OCI-LY1 (cell line): ENCODE measurements at regions not wholly inside any gene's neighbourhood (a gene's known extent, or its start where the extent isn't known, plus 50 kb on each side); places are given as distances from the start of the nearest gene placed in this dataset.

Experiments used
- H2AFZ ChIP-seq: fragments of 200-600 bp; sonication (generic), shearing (Covaris generic); 2 replicates; pipeline ENCODE4 v1.6.0; 2014; ENCODE audit warnings: antibody characterized with exemption, mild to moderate bottlenecking, low read length
- H3F3A ChIP-seq: fragments of 200-600 bp; sonication (generic), shearing (Covaris generic); 2 replicates; pipeline ENCODE4 v1.6.0; 2014; ENCODE audit warnings: mild to moderate bottlenecking, antibody characterized with exemption, low read length, moderate library complexity; ENCODE audit not compliant: insufficient read depth
- H3K27ac ChIP-seq: fragments of 200-600 bp; sonication (generic); 2 replicates; pipeline ENCODE4 v1.5.1; 2014; ENCODE audit warnings: low read length, mixed run types, mild to moderate bottlenecking, low read depth; ENCODE audit not compliant: poor library complexity, severe bottlenecking
- H3K27me3 ChIP-seq: fragments of 200-600 bp; sonication (generic); 2 replicates; pipeline ENCODE4 v1.6.0; 2014; ENCODE audit warnings: antibody characterized with exemption, mild to moderate bottlenecking, low read length, moderate library complexity; ENCODE audit not compliant: insufficient read depth
- H3K36me3 ChIP-seq: fragments of 200-600 bp; sonication (generic); 2 replicates; pipeline ENCODE4 v1.6.1; 2014; ENCODE audit warnings: mild to moderate bottlenecking, antibody characterized with exemption, low read length, moderate library complexity, mixed read lengths; ENCODE audit not compliant: insufficient read depth
- H3K4me1 ChIP-seq: fragments of 200-600 bp; sonication (generic); 2 replicates; pipeline ENCODE4 v1.5.1; 2014; ENCODE audit warnings: mild to moderate bottlenecking, low read length, moderate library complexity; ENCODE audit not compliant: insufficient read depth, severe bottlenecking
- H3K4me2 ChIP-seq: fragments of 200-600 bp; sonication (generic), shearing (Covaris generic); 2 replicates; pipeline ENCODE4 v1.6.1; 2014; ENCODE audit warnings: low read length
- H3K4me3 ChIP-seq: fragments of 200-600 bp; sonication (generic); 2 replicates; pipeline ENCODE4 v1.5.1; 2014; ENCODE audit warnings: low read length, low read depth, mild to moderate bottlenecking, mixed read lengths; ENCODE audit not compliant: poor library complexity, severe bottlenecking
- H3K79me2 ChIP-seq: fragments of 200-600 bp; shearing (Covaris generic); 2 replicates; pipeline ENCODE4 v1.6.1; 2016; ENCODE audit warnings: mixed run types, low read length, mixed read lengths; ENCODE audit not compliant: insufficient read depth
- H3K9ac ChIP-seq: fragments of 200-600 bp; sonication (generic), shearing (Covaris generic); 2 replicates; pipeline ENCODE4 v1.6.1; 2014; ENCODE audit warnings: mild to moderate bottlenecking, low read length, mixed read lengths
- H3K9me2 ChIP-seq: fragments of 200-600 bp; sonication (generic), shearing (Covaris generic); 2 replicates; pipeline ENCODE4 v1.6.1; 2014; ENCODE audit warnings: low read depth, mild to moderate bottlenecking, low read length, mixed read lengths
- H3K9me3 ChIP-seq: fragments of 200-600 bp; shearing (Covaris generic); 2 replicates; pipeline ENCODE4 v1.6.1; 2014; ENCODE audit warnings: low read length, mixed read lengths
- H4K20me1 ChIP-seq: fragments of 200-600 bp; sonication (generic), shearing (Covaris generic); 2 replicates; pipeline ENCODE4 v1.6.0; 2016; ENCODE audit warnings: mild to moderate bottlenecking, low read length; ENCODE audit not compliant: insufficient read depth
- EZH2 ChIP-seq: fragments of 200-600 bp; sonication (generic), shearing (Covaris generic); IDR thresholded peaks from 2 replicates; pipeline ENCODE4 v1.8.0; 2017; ENCODE audit warnings: borderline replicate concordance, mixed run types, mild to moderate bottlenecking, antibody characterized with exemption, low read length, moderate library complexity, mixed read lengths
- TF ChIP-seq, protein P1 (sequence below): fragments of 200-600 bp; sonication (generic), shearing (Covaris generic); IDR thresholded peaks from 2 replicates; pipeline ENCODE4 v1.5.1; 2017; ENCODE audit warnings: mild to moderate bottlenecking, antibody characterized with exemption, low read length, moderate library complexity, mixed read lengths

DNA sequence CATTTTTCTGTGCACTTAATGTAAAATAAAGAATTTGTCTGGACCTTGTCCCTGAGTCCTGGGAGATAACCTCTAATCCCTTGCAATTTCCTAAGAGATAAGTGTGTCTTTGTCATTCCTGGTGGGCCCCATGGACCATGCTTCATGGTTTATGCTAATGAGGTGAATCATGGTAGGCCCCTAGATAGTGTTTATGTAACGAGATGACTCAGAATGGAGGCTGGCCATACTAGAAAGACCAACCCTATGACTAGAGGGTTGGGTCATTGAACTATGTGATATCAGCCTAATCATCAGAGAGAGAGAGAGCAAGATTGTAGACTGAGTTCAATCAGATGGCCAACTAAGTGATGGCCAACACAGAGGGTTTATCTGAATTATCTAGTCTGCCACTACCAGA is 64.2 kb upstream of the NHSL2 start:
- no peaks in the 10 kb centered on the region for H3K79me2 ChIP-seq

DNA sequence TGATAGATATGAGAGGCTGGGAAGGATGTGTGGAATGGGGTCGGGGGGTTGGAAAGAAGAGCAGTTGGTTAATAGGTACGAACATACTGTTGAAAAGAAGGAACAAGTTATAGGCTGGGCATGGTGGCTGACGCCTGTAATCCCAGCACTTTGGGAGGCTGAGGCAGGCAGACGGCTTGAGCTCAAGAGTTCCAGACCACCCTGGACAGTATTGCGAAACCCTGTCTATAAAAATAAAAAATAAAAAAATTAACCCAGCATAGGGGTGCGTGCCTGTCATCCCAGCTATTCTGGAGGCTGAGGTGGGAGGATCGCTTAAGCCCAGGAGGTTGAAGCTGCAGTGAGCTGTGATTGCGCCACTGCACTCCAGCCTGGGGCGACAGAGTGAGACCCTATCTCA is 58.5 kb upstream of the NHSL2 start:
- H3K36me3 ChIP-seq: no peaks in the 10 kb centered on the region
- H3K9me3 ChIP-seq: no peaks in the 10 kb centered on the region
- no peak overlapping the region for H3K9ac ChIP-seq
- H3K27ac ChIP-seq: no peak overlapping the region
- H3K4me1 ChIP-seq: no peaks in the 10 kb centered on the region
- TF ChIP-seq EZH2: no peak
- TF ChIP-seq, protein P1, sequence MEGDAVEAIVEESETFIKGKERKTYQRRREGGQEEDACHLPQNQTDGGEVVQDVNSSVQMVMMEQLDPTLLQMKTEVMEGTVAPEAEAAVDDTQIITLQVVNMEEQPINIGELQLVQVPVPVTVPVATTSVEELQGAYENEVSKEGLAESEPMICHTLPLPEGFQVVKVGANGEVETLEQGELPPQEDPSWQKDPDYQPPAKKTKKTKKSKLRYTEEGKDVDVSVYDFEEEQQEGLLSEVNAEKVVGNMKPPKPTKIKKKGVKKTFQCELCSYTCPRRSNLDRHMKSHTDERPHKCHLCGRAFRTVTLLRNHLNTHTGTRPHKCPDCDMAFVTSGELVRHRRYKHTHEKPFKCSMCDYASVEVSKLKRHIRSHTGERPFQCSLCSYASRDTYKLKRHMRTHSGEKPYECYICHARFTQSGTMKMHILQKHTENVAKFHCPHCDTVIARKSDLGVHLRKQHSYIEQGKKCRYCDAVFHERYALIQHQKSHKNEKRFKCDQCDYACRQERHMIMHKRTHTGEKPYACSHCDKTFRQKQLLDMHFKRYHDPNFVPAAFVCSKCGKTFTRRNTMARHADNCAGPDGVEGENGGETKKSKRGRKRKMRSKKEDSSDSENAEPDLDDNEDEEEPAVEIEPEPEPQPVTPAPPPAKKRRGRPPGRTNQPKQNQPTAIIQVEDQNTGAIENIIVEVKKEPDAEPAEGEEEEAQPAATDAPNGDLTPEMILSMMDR: no peak
- H2AFZ ChIP-seq: no peak overlapping the region
- H3K9me2 ChIP-seq: no peaks in the 10 kb centered on the region
- H4K20me1 ChIP-seq: no peaks in the 10 kb centered on the region
- H3K4me3 ChIP-seq: no peak overlapping the region
- H3K4me2 ChIP-seq: no peak overlapping the region
- H3K79me2 ChIP-seq: no peaks in the 10 kb centered on the region
- H3F3A ChIP-seq: no peaks in the 10 kb centered on the region
- H3K27me3 ChIP-seq: no peaks in the 10 kb centered on the region

More for the DNA sequence above, 64.2 kb upstream of the NHSL2 start:
- Histone ChIP-seq H3K4me1 (no peaks in the 10 kb centered on the region), H3K4me3 (no peak overlapping the region), H3K27ac (no peak overlapping the region), H3K9me3 (no peaks in the 10 kb centered on the region), H2AFZ (no peak overlapping the region), H3K4me2 (no peak overlapping the region), H3K36me3 (no peaks in the 10 kb centered on the region), H3K27me3 (no peaks in the 10 kb centered on the region), H4K20me1 (no peaks in the 10 kb centered on the region), H3K9me2 (no peaks in the 10 kb centered on the region), H3K9ac (no peak overlapping the region), H3F3A (no peaks in the 10 kb centered on the region)
- no peak for TF ChIP-seq EZH2
- TF ChIP-seq, protein P1: no peak

DNA sequence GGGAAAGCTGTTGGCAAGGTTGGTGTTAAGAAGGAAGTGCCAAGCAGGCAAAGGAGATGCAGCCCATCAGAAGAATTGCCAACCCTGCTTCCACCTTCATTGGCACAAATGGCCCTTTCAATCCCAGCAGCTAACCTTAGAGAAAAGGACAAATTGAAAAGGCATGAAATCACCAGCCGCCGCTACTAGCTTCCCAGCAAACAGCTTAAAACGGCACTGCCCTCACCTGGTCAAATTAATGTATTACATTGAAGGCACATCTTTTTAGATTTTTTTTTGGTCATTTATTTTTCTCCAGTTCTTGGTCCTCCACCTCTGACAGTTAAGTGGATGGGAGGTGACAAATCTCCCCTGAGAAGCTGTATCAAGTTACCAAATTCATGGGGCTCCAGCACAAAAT is 51.0 kb upstream of the NHSL2 start:
- no peaks in the 10 kb centered on the region for H3K79me2 ChIP-seq
- TF ChIP-seq, protein P1: peak; percentile 50
- TF ChIP-seq EZH2: no peak
- H4K20me1 ChIP-seq: no peaks in the 10 kb centered on the region
- H3K27ac ChIP-seq: no peak overlapping the region
- H3K36me3 ChIP-seq: no peaks in the 10 kb centered on the region
- no peaks in the 10 kb centered on the region for H3K4me1 ChIP-seq
- no peak overlapping the region for H3K4me3 ChIP-seq
- no peak overlapping the region for H2AFZ ChIP-seq
- no peaks in the 10 kb centered on the region for H3K9me2 ChIP-seq
- H3K4me2 ChIP-seq: no peak overlapping the region
- H3F3A ChIP-seq: no peaks in the 10 kb centered on the region
- no peaks in the 10 kb centered on the region for H3K27me3 ChIP-seq
- no peak overlapping the region for H3K9ac ChIP-seq
- H3K9me3 ChIP-seq: no peaks in the 10 kb centered on the region
